Mucosa of rectum (tissue), 2 donors: ENCODE measurements at regions not wholly inside any gene's neighbourhood (a gene's known extent, or its start where the extent isn't known, plus 50 kb on each side); places are given as distances from the start of the nearest gene placed in this dataset.

Experiments used
- H3K27ac ChIP-seq, 2 donors: one replicate each; pipeline ENCODE4 v1.7.0; 2013; ENCODE audit warnings: inconsistent platforms in 2 of 2, low read depth in 2 of 2, low read length in 2 of 2
- H3K27me3 ChIP-seq, 2 donors: one replicate each; pipeline ENCODE4 v1.7.0; 2013; ENCODE audit warnings: low read length in 2 of 2; ENCODE audit not compliant: control insufficient read depth in 2 of 2, insufficient read depth in 2 of 2
- H3K36me3 ChIP-seq, 2 donors: one replicate each; pipeline ENCODE4 v1.7.0; 2013; ENCODE audit warnings: low read length in 2 of 2; ENCODE audit not compliant: control insufficient read depth in 2 of 2, insufficient read depth in 2 of 2
- H3K4me1 ChIP-seq, 2 donors: one replicate each; pipeline ENCODE4 v1.7.0; 2013; ENCODE audit warnings: low read length in 2 of 2, mild to moderate bottlenecking in 1 of 2; ENCODE audit not compliant: control insufficient read depth in 2 of 2, insufficient read depth in 2 of 2
- H3K4me3 ChIP-seq, 2 donors: one replicate each; pipeline ENCODE4 v1.7.0; 2013; ENCODE audit warnings: low read length in 2 of 2
- H3K9ac ChIP-seq, 2 donors: one replicate each; pipeline ENCODE4 v1.7.0; 2013; ENCODE audit warnings: low read length in 2 of 2, low read depth in 1 of 2, mild to moderate bottlenecking in 1 of 2
- H3K9me3 ChIP-seq, 2 donors: one replicate each; pipeline ENCODE4 v1.7.0; 2013; ENCODE audit warnings: low read length in 2 of 2; ENCODE audit not compliant: control insufficient read depth in 2 of 2
- donor health status: healthy.
- donor health status: Normal muscosa, but diverticular disease.

GRCh38 chr1:67572594-67573221, 112.3 kb upstream of the GADD45A start:
- Histone ChIP-seq H3K4me3 (peak overlapping the region in 1 of 2 donors; percentile 39), H3K27me3 (no peaks in the 10 kb centered on the region), H3K9ac (peak overlapping the region in 1 of 2 donors; percentile 57), H3K27ac (peak overlapping the region; percentile 46 to 91), H3K9me3 (no peaks in the 10 kb centered on the region), H3K4me1 (peaks cover 7 to 28% of the 10 kb centered on the region in 2 donors), H3K36me3 (no peaks in the 10 kb centered on the region)

GRCh38 chr1:67573311-67573872, 111.6 kb upstream of the GADD45A start:
- no peaks in the 10 kb centered on the region for H3K36me3 ChIP-seq

GRCh38 chr1:67574221-67574620, 110.8 kb upstream of the GADD45A start:
- no peaks in the 10 kb centered on the region for H3K9me3 ChIP-seq
- peaks cover 7 to 28% of the 10 kb centered on the region in 2 donors for H3K4me1 ChIP-seq
- no peaks in the 10 kb centered on the region for H3K27me3 ChIP-seq
- no peaks in the 10 kb centered on the region for H3K36me3 ChIP-seq
- no peak overlapping the region for H3K4me3 ChIP-seq
- H3K27ac ChIP-seq: no peak overlapping the region
- H3K9ac ChIP-seq: no peak overlapping the region

More at GRCh38 chr1:67573311-67573872, 111.6 kb upstream of the GADD45A start:
- Histone ChIP-seq H3K27ac (peak overlapping the region; percentile 46 to 91), H3K9ac (no peak overlapping the region), H3K27me3 (no peaks in the 10 kb centered on the region), H3K9me3 (no peaks in the 10 kb centered on the region), H3K4me1 (peaks cover 7 to 28% of the 10 kb centered on the region in 2 donors), H3K4me3 (peak overlapping the region in 1 of 2 donors; percentile 7)

GRCh38 chr1:67575861-67576260, 109.1 kb upstream of the GADD45A start:
- Histone ChIP-seq H3K27ac (no peak overlapping the region), H3K36me3 (no peaks in the 10 kb centered on the region), H3K9me3 (no peaks in the 10 kb centered on the region), H3K27me3 (no peaks in the 10 kb centered on the region), H3K4me3 (no peak overlapping the region), H3K9ac (no peak overlapping the region), H3K4me1 (peaks cover 7 to 28% of the 10 kb centered on the region in 2 donors)

- H3K27ac ChIP-seq: no peak overlapping the region
- H3K27me3 ChIP-seq: no peaks in the 10 kb centered on the region
- peaks cover 7 to 23% of the 10 kb centered on the region in 2 donors for H3K4me1 ChIP-seq
- no peaks in the 10 kb centered on the region for H3K9me3 ChIP-seq
- H3K9ac ChIP-seq: no peak overlapping the region
- H3K36me3 ChIP-seq: no peaks in the 10 kb centered on the region
- no peak overlapping the region for H3K4me3 ChIP-seq
Observed at GRCh38 chr1:67576474-67576873, 108.5 kb upstream of the GADD45A start.

- H3K4me3 ChIP-seq: no peak overlapping the region
- no peak overlapping the region for H3K27ac ChIP-seq
- peaks cover under 1 to 12% of the 10 kb centered on the region in 2 donors for H3K4me1 ChIP-seq
- no peaks in the 10 kb centered on the region for H3K36me3 ChIP-seq
- H3K27me3 ChIP-seq: no peaks in the 10 kb centered on the region
- H3K9ac ChIP-seq: no peak overlapping the region
- no peaks in the 10 kb centered on the region for H3K9me3 ChIP-seq
Observed at GRCh38 chr1:67577646-67578045, 107.4 kb upstream of the GADD45A start.

DNA sequence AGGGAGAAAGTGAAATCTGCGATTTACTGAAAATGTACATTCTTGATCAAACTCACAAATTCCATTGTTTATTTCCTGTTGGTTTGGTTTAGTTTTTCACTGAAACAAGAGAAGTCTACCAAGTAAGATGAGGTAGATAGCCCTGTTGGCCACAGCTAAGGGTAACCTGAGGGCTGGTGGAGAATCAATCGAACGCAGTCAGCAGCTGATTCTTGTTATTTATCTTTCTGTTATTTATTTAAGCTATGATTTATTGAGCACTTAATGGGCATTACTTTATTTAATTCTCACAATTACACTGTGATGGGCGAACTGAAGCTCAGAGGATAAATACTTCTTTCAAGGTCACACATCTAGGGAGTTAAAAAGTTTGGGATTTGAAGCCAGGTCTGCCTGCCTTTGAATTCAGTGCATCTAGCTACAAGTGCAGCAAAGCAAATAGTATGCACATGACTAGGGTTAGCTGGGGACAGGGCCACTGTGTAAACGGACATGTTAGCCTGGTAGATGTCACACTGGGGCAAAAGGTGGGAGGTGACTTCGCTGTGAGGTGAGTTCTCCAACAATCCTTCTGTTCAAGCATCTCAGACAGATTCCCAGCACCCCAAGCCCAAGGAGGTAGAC, 106.5 kb upstream of the GADD45A start:
- no peak overlapping the region for H3K27ac ChIP-seq
- H3K36me3 ChIP-seq: no peaks in the 10 kb centered on the region
- no peak overlapping the region for H3K9ac ChIP-seq
- peaks cover 0 to 3% of the 10 kb centered on the region in 2 donors for H3K4me1 ChIP-seq
- no peaks in the 10 kb centered on the region for H3K27me3 ChIP-seq
- H3K4me3 ChIP-seq: no peak overlapping the region
- no peaks in the 10 kb centered on the region for H3K9me3 ChIP-seq

GRCh38 chr1:67579623-67580394, 105.2 kb upstream of the GADD45A start:
- Histone ChIP-seq H3K4me1 (no peaks in the 10 kb centered on the region), H3K36me3 (no peaks in the 10 kb centered on the region), H3K27ac (no peak overlapping the region), H3K9me3 (no peaks in the 10 kb centered on the region), H3K9ac (no peak overlapping the region), H3K4me3 (no peak overlapping the region), H3K27me3 (no peaks in the 10 kb centered on the region)

DNA sequence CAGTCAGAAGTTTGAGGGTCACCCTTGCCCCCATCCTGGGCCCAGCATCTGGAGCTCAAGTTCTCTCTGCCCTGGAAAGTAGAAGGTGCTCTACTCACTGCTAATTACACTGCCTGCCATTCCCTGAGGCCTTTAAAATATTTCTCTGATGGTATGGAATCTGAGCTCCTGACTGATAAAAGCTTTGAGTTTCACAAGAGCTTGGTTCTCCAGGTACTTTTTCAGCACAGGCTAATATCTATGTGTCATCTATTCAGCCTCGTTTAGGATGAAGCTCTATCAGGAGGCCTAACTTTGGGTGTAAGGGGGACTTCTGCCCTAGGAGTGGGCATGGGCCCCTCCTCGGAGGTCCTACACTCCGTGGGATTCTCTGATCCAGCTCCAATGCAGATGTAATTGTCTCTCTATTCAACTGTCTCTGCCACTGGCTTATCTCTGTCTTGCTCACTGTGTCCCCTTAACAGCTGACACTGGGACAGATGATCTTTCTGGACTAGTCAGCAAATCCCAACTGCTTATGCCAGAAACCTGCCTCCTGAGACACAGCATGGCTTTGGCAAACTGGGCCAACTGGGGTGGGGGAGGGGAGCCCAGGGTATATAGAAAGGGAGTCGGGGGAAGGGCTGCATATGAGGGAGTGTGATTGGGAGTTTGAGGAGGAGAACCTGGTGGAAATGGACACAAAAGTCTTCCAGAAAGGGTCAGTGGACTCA, 104.2 kb upstream of the GADD45A start:
- Histone ChIP-seq H3K4me1 (no peaks in the 10 kb centered on the region), H3K4me3 (no peak overlapping the region), H3K27me3 (no peaks in the 10 kb centered on the region), H3K27ac (no peak overlapping the region), H3K9ac (no peak overlapping the region), H3K9me3 (no peaks in the 10 kb centered on the region), H3K36me3 (no peaks in the 10 kb centered on the region)
